Fibroblast of lung (primary cell): ENCODE measurements at regions not wholly inside any gene's neighbourhood (a gene's known extent, or its start where the extent isn't known, plus 50 kb on each side); places are given as distances from the start of the nearest gene placed in this dataset.

ENCODE experiments used
- DNase-seq, 2 donors: peaks; one replicate each; pipeline versions ENCODE4 v3.0.0 to v3.0.0-alpha.2; 2010; ENCODE audit warnings: low read depth in 2 of 2
- H2AFZ ChIP-seq: 2 replicates; pipeline ENCODE4 v1.5.1; 2012; ENCODE audit warnings: low read length, control low read depth, inconsistent platforms
- H3K27ac ChIP-seq: 2 replicates; pipeline ENCODE4 v1.5.1; 2011; ENCODE audit warnings: low read length, control low read depth; ENCODE audit not compliant: insufficient read depth
- H3K27me3 ChIP-seq: 2 replicates; pipeline ENCODE4 v1.5.1; 2011; ENCODE audit warnings: mild to moderate bottlenecking, low read length; ENCODE audit not compliant: control insufficient read depth, insufficient read depth
- H3K36me3 ChIP-seq: 2 replicates; pipeline ENCODE4 v1.5.1; 2011; ENCODE audit warnings: low read length; ENCODE audit not compliant: control insufficient read depth, insufficient read depth
- H3K4me1 ChIP-seq: 2 replicates; pipeline ENCODE4 v1.5.1; 2011; ENCODE audit warnings: low read length; ENCODE audit not compliant: control insufficient read depth, insufficient read depth; ENCODE audit errors: extremely low read depth
- H3K4me2 ChIP-seq: 2 replicates; pipeline ENCODE4 v1.5.1; 2011; ENCODE audit warnings: low read length, control low read depth; ENCODE audit not compliant: insufficient read depth; ENCODE audit errors: extremely low read depth
- H3K4me3 ChIP-seq, 4 experiments: fragments of 200-600 bp in 1 of 4; sonication (generic) in 1 of 4; replicated peaks in 1 of 4; 2 replicates each; pipeline ENCODE4 v1.5.1; 2011 to 2016; ENCODE audit warnings: low read length in 4 of 4, low read depth in 3 of 4, mild to moderate bottlenecking in 3 of 4, control low read depth in 2 of 4, inconsistent platforms in 1 of 4, mixed read lengths in 1 of 4; ENCODE audit not compliant: insufficient read depth in 1 of 4; ENCODE audit errors: control extremely low read depth in 1 of 4
- H3K79me2 ChIP-seq: 2 replicates; pipeline ENCODE4 v1.5.1; 2012; ENCODE audit warnings: mild to moderate bottlenecking, low read length, inconsistent platforms; ENCODE audit not compliant: control insufficient read depth, insufficient read depth
- H3K9ac ChIP-seq: 2 replicates; pipeline ENCODE4 v1.5.1; 2011; ENCODE audit warnings: mild to moderate bottlenecking, low read length, control low read depth; ENCODE audit not compliant: insufficient read depth
- H3K9me3 ChIP-seq: 2 replicates; pipeline ENCODE4 v1.5.1; 2012; ENCODE audit warnings: low read depth, low read length; ENCODE audit not compliant: control insufficient read depth, insufficient read depth
- H4K20me1 ChIP-seq: 2 replicates; pipeline ENCODE4 v1.5.1; 2011; ENCODE audit warnings: low read length; ENCODE audit not compliant: control insufficient read depth, insufficient read depth; ENCODE audit errors: extremely low read depth
- CTCF ChIP-seq, 2 donors: IDR thresholded peaks in 1 of 2; conservative IDR thresholded peaks in 1 of 2; 1 replicate in 1 of 2; 2 replicates in 1 of 2; pipeline ENCODE4 v1.5.1; 2011 to 2012; ENCODE audit warnings: low read length in 2 of 2, control low read depth in 1 of 2, inconsistent platforms in 1 of 2, low read depth in 1 of 2, mild to moderate bottlenecking in 1 of 2
- EZH2 ChIP-seq: IDR thresholded peaks from 2 replicates; pipeline ENCODE4 v1.5.1; 2012; ENCODE audit warnings: low read length, control low read depth, mild to moderate bottlenecking; ENCODE audit errors: missing control alignments

GRCh38 chr4:108355186-108355901, 186.6 kb upstream of the LEF1 start:
- Histone ChIP-seq H3K27ac (no peak overlapping the region), H3K27me3 (peaks cover 2% of the 10 kb centered on the region), H3K4me3 (no peak overlapping the region), H3K79me2 (no peaks in the 10 kb centered on the region), H3K36me3 (no peaks in the 10 kb centered on the region), H3K4me2 (no peak overlapping the region), H4K20me1 (no peaks in the 10 kb centered on the region), H3K9ac (no peak overlapping the region), H2AFZ (no peak overlapping the region), H3K4me1 (no peaks in the 10 kb centered on the region), H3K9me3 (no peaks in the 10 kb centered on the region)
- TF ChIP-seq CTCF (conservative IDR thresholded peaks at IDR 0.05 in 1 of 2, IDR thresholded peaks at IDR 0.05 in 1 of 2; ENCODE audit: low read depth in 1 of 2, low read length in 2 of 2): no peak
- no peak for TF ChIP-seq EZH2
- peak in 1 of 2 donors; percentile 36 for DNase-seq

GRCh38 chr4:108352664-108353308, 184.1 kb upstream of the LEF1 start:
- DNase-seq: no peak
- H3K27ac ChIP-seq: no peak overlapping the region
- H3K36me3 ChIP-seq: no peaks in the 10 kb centered on the region
- H3K4me3 ChIP-seq: no peak overlapping the region
- no peaks in the 10 kb centered on the region for H3K4me1 ChIP-seq
- no peaks in the 10 kb centered on the region for H3K9me3 ChIP-seq
- no peaks in the 10 kb centered on the region for H3K27me3 ChIP-seq
- H3K9ac ChIP-seq: no peak overlapping the region
- H3K79me2 ChIP-seq: no peaks in the 10 kb centered on the region
- no peak overlapping the region for H2AFZ ChIP-seq
- no peak overlapping the region for H3K4me2 ChIP-seq
- TF ChIP-seq EZH2 (no peak), CTCF (conservative IDR thresholded peaks at IDR 0.05 in 1 of 2, IDR thresholded peaks at IDR 0.05 in 1 of 2; ENCODE audit: low read depth in 1 of 2, low read length in 2 of 2) (no peak)
- no peaks in the 10 kb centered on the region for H4K20me1 ChIP-seq

DNA sequence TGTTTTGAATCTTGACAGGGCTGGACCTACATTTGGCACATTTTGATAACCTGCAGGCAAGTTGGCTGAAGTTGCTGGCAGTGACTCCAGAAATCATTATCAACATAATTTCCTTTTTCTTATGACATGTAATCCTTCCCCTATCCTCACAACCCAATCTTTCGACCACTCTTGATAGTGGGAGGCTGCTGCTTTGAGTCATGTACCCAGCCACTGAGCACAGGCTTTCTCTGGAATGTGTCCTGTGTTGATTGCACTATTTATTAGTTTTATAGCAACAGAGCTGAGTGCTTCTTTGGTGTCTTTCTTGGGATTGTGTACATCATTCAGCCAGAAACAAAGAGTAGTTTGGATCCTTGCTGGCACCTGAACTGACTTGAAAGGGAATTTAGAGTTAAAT, 183.1 kb upstream of the LEF1 start:
- peak in 1 of 2 donors; percentile 58 for DNase-seq
- TF ChIP-seq CTCF (conservative IDR thresholded peaks at IDR 0.05 in 1 of 2, IDR thresholded peaks at IDR 0.05 in 1 of 2; ENCODE audit: low read depth in 1 of 2, low read length in 2 of 2) (no peak), EZH2 (no peak)
- H3K4me1 ChIP-seq: no peaks in the 10 kb centered on the region
- H3K36me3 ChIP-seq: no peaks in the 10 kb centered on the region
- H3K79me2 ChIP-seq: no peaks in the 10 kb centered on the region
- no peak overlapping the region for H3K9ac ChIP-seq
- H3K9me3 ChIP-seq: no peaks in the 10 kb centered on the region
- no peak overlapping the region for H3K4me2 ChIP-seq
- H4K20me1 ChIP-seq: no peaks in the 10 kb centered on the region
- H3K4me3 ChIP-seq: no peak overlapping the region
- H3K27me3 ChIP-seq: no peaks in the 10 kb centered on the region
- H2AFZ ChIP-seq: no peak overlapping the region
- no peak overlapping the region for H3K27ac ChIP-seq
